ENCODE measurements at regions not wholly inside any gene's neighbourhood (a gene's known extent, or its start where the extent isn't known, plus 50 kb on each side); places are given as distances from the start of the nearest gene placed in this dataset.
"Not testable (repeated sequence)": the region's sequence is repeated elsewhere in the genome, so short reads cannot be mapped to it uniquely, and the experiment has no call there.

DNA sequence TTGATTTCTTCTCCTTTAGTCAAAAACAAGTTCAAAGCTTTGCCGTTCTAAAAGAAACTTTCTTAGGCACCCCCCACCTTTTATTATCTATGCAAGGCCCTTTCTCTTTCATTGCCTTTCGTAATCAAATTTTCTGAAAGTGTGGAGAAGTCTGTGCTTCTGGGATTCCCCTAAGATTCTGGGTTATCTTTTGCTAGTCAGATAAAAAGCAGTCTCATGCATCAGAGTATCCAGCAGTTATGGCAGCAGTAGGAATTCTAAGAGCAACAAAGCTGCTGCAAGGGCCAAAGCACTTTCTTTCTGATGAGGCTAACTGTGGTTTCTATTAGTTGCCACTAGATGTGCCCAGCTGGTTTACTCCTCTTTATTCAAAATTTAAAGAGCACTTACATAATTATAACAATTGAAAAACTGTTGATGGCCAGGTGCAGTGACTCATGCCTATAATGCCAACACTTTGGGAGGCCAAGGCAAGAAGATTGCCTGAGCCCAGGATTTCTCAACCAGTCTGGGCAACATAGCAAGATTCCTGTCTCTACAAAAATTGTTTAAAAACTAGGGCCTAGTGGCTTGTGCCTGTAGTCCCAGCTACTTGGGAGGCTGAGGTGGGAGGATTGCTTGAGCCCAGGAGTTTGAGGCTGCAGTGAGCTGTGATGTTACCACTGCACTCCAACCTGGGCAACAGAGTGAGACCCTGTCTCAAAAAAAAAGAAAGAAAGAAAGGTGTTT, 296.2 kb downstream of the PAPSS1 start (continued):
- TF ChIP-seq KDM1A (IDR thresholded peaks at IDR 0.05; ENCODE audit: borderline replicate concordance) (no peak), IKZF1 (conservative IDR thresholded peaks at IDR 0.05) (no peak), GATAD2B (conservative IDR thresholded peaks at IDR 0.05; ENCODE audit: low read depth) (no peak)

DNA sequence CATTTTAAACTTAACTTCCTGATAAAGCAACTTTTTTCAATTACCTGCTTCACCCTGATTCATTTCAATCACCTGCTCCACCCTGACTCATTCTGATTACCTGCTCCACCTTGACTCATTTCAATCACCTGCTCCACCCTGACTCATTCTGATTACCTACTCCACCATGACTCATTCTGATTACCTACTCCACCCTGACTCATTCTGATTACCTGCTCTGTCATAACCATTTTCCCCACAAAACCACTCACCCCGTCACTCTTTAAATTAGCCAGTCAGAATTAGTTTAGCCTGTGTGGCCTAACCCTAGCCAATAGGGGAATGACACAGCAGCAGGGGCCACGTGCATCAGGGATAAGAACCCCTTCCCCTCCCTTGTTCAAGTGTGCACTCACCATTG, 300.5 kb downstream of the PAPSS1 start:
- H3K27me3 ChIP-seq (replicated peaks in 1 of 2; ENCODE audit: control insufficient read depth in 2 of 2, insufficient read depth in 2 of 2, low read length in 1 of 2); H4K20me1 ChIP-seq (ENCODE audit: control insufficient read depth, insufficient read depth); H3K9ac ChIP-seq (ENCODE audit: control insufficient read depth, insufficient read depth, low read length); H3K36me3 ChIP-seq (ENCODE audit: control insufficient read depth in 2 of 2, insufficient read depth in 2 of 2, low read length in 1 of 2); intact Hi-C loops (cut with micrococcal nuclease; ENCODE audit: unreplicated experiment); in situ Hi-C loops (cut with MboI); ATAC-seq; H3K4me2 ChIP-seq (ENCODE audit: control insufficient read depth, insufficient read depth); H3K4me3 ChIP-seq; H3K4me1 ChIP-seq (ENCODE audit: control insufficient read depth, insufficient read depth, low read length); H3K27ac ChIP-seq (ENCODE audit: control insufficient read depth, insufficient read depth); RAD21 ChIA-PET (ENCODE audit: unreplicated experiment); BruUV-seq (replicated peaks); H3K9me3 ChIP-seq (replicated peaks; ENCODE audit: control insufficient read depth, insufficient read depth, low read length); H3K79me2 ChIP-seq (ENCODE audit: control insufficient read depth, insufficient read depth, low read length); H2AFZ ChIP-seq (ENCODE audit: control insufficient read depth, low read depth, low read length); SMC1A ChIA-PET (ENCODE audit: uncharacterized antibody, unreplicated experiment); POLR2A ChIA-PET; CTCF ChIA-PET; FAIRE-seq; DNase-seq (ENCODE audit: low read depth, low spot score): not testable (repeated sequence)
- TF ChIP-seq JUNB (IDR thresholded peaks at IDR 0.05) = peak; percentile 63
- 0 out of 2 replicates have a peak, but pooled peaks have one; percentile 12 for TF ChIP-seq CREM (IDR thresholded peaks at IDR 0.05; ENCODE audit: low read depth)
- 0 out of 2 replicates have a peak, but pooled peaks have one; percentile 22 for TF ChIP-seq NFIC (IDR thresholded peaks at IDR 0.05; ENCODE audit: low read depth, low read length)
- TF ChIP-seq, protein P1, sequence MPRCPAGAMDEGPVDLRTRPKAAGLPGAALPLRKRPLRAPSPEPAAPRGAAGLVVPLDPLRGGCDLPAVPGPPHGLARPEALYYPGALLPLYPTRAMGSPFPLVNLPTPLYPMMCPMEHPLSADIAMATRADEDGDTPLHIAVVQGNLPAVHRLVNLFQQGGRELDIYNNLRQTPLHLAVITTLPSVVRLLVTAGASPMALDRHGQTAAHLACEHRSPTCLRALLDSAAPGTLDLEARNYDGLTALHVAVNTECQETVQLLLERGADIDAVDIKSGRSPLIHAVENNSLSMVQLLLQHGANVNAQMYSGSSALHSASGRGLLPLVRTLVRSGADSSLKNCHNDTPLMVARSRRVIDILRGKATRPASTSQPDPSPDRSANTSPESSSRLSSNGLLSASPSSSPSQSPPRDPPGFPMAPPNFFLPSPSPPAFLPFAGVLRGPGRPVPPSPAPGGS (IDR thresholded peaks at IDR 0.05; ENCODE audit: borderline replicate concordance, insufficient read depth, low read depth, low read length, poor library complexity, severe bottlenecking) = peak; percentile 40
- 0% methylated on average over 2 of the region's 2 CpGs for WGBS (ENCODE audit: insufficient coverage, insufficient replicate concordance, low lambda C conversion rate, missing lambda C conversion rate)
